ENCODE measurements at regions not wholly inside any gene's neighbourhood (a gene's known extent, or its start where the extent isn't known, plus 50 kb on each side); places are given as distances from the start of the nearest gene placed in this dataset.

DNA sequence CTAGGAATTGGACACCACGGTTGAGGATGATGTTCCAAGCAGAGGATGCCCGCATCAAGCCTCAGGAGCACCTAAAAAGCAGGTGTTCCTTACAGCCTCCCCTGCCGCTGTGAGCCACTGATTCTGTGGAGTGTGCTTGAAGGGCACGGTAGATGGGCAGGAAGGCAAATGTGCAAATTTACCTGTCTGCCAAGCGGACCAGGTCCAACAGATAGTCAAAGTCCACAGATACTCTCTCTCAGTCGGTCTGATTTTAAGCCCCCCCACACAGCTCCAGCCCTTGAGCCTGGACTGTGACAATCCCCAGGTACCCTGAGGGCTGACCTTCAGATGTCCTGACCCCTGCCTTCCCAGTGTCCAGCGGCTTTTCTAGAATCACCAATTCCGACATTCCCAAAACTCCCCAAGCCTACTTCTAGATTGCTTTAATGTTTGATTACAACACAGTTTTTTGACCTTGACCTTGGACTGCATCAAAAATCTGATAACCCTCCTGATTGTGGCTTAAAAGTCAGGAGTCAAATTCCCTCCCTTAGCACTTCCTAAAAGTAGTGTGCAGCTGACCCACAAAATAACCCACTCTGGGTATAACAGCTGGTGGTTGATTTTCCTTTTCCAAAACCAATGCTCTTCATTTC, 208.8 kb upstream of the NCKAP5 start:
- TF ChIP-seq, protein P1, sequence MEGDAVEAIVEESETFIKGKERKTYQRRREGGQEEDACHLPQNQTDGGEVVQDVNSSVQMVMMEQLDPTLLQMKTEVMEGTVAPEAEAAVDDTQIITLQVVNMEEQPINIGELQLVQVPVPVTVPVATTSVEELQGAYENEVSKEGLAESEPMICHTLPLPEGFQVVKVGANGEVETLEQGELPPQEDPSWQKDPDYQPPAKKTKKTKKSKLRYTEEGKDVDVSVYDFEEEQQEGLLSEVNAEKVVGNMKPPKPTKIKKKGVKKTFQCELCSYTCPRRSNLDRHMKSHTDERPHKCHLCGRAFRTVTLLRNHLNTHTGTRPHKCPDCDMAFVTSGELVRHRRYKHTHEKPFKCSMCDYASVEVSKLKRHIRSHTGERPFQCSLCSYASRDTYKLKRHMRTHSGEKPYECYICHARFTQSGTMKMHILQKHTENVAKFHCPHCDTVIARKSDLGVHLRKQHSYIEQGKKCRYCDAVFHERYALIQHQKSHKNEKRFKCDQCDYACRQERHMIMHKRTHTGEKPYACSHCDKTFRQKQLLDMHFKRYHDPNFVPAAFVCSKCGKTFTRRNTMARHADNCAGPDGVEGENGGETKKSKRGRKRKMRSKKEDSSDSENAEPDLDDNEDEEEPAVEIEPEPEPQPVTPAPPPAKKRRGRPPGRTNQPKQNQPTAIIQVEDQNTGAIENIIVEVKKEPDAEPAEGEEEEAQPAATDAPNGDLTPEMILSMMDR (IDR thresholded peaks at IDR 0.05) = no peak
- TF ChIP-seq POLR2A (IDR thresholded peaks at IDR 0.05) = no peak
